WERI-Rb-1 (cell line): ENCODE measurements at regions not wholly inside any gene's neighbourhood (a gene's known extent, or its start where the extent isn't known, plus 50 kb on each side); places are given as distances from the start of the nearest gene placed in this dataset.

Experiments used
- DNase-seq: peaks from one replicate; pipeline ENCODE4 v3.0.0-alpha.2; 2020
- H3K27ac ChIP-seq: fragments of 250-450 bp; sonication (Bioruptor Pico); 2 replicates; pipeline ENCODE4 v1.5.1; 2020; ENCODE audit warnings: mild to moderate bottlenecking, moderate library complexity
- H3K27me3 ChIP-seq: fragments of 250-450 bp; sonication (Bioruptor Pico); 2 replicates; pipeline ENCODE4 v1.5.1; 2021; ENCODE audit warnings: mild to moderate bottlenecking, low read depth, moderate library complexity; ENCODE audit not compliant: insufficient read depth, severe bottlenecking
- H3K36me3 ChIP-seq: fragments of 250-450 bp; sonication (Bioruptor Pico); 2 replicates; pipeline ENCODE4 v1.5.1; 2020; ENCODE audit warnings: mild to moderate bottlenecking, moderate library complexity
- H3K4me3 ChIP-seq: 2 replicates; pipeline ENCODE4 v1.5.1; 2011; ENCODE audit warnings: low read depth, mild to moderate bottlenecking, control low read depth, low read length
- H3K9me3 ChIP-seq: fragments of 250-450 bp; sonication (Bioruptor Pico); 2 replicates; pipeline ENCODE4 v1.5.1; 2021; ENCODE audit warnings: mild to moderate bottlenecking, moderate library complexity; ENCODE audit not compliant: severe bottlenecking
- CTCF ChIP-seq: IDR thresholded peaks from 2 replicates; pipeline ENCODE4 v1.5.1; 2011; ENCODE audit warnings: low read depth, mild to moderate bottlenecking, control low read depth, inconsistent platforms, low read length

- no peak for DNase-seq
These were observed 81.1 kb upstream of the GLI2 start for GRCh38 chr2:120654381-120655134.

GRCh38 chr2:120656273-120656950, 79.3 kb upstream of the GLI2 start:
- TF ChIP-seq CTCF: no peak
- Histone ChIP-seq H3K9me3 (peaks cover 4% of the 10 kb centered on the region), H3K36me3 (no peaks in the 10 kb centered on the region), H3K27me3 (no peaks in the 10 kb centered on the region), H3K27ac (no peak overlapping the region), H3K4me3 (no peak overlapping the region)
- DNase-seq: no peak

More at GRCh38 chr2:120654381-120655134, 81.1 kb upstream of the GLI2 start:
- H3K4me3 ChIP-seq: no peak overlapping the region
- no peak overlapping the region for H3K27ac ChIP-seq
- peaks cover 15% of the 10 kb centered on the region for H3K9me3 ChIP-seq
- no peaks in the 10 kb centered on the region for H3K27me3 ChIP-seq
- no peaks in the 10 kb centered on the region for H3K36me3 ChIP-seq
- no peak for TF ChIP-seq CTCF

- H3K27ac ChIP-seq: no peak overlapping the region
- DNase-seq: no peak
- no peaks in the 10 kb centered on the region for H3K36me3 ChIP-seq
- no peak overlapping the region for H3K4me3 ChIP-seq
- no peaks in the 10 kb centered on the region for H3K27me3 ChIP-seq
- TF ChIP-seq CTCF: no peak
- no peaks in the 10 kb centered on the region for H3K9me3 ChIP-seq
These were observed 77.5 kb upstream of the GLI2 start for GRCh38 chr2:120658042-120658769.

- no peak for TF ChIP-seq CTCF
- Histone ChIP-seq H3K9me3 (no peaks in the 10 kb centered on the region), H3K36me3 (no peaks in the 10 kb centered on the region), H3K4me3 (no peak overlapping the region), H3K27me3 (no peaks in the 10 kb centered on the region), H3K27ac (no peak overlapping the region)
- DNase-seq: no peak
These were observed 76.9 kb upstream of the GLI2 start for GRCh38 chr2:120658770-120659158.

GRCh38 chr2:120659275-120659977, 76.2 kb upstream of the GLI2 start:
- no peak for DNase-seq
- Histone ChIP-seq H3K4me3 (no peak overlapping the region), H3K27ac (no peak overlapping the region), H3K27me3 (no peaks in the 10 kb centered on the region), H3K36me3 (no peaks in the 10 kb centered on the region), H3K9me3 (peaks cover under 1% of the 10 kb centered on the region)
- no peak for TF ChIP-seq CTCF
